Body of pancreas (tissue), 4 donors: ENCODE measurements at regions not wholly inside any gene's neighbourhood (a gene's known extent, or its start where the extent isn't known, plus 50 kb on each side); places are given as distances from the start of the nearest gene placed in this dataset.

Source experiments
- ATAC-seq: fragments of 150-250 bp; one replicate; pipeline ENCODE4 v1.9.1; 2016
- DNase-seq, 4 donors: peaks; one replicate each; pipeline ENCODE4 v3.0.0-alpha.2; 2019
- H3K27ac ChIP-seq, 4 donors: fragments of 200-600 bp; sonication (generic); 1 replicate in 3 of 4; 2 replicates in 1 of 4; pipeline versions ENCODE4 v1.5.1 to v1.6.1; 2016 to 2019; ENCODE audit warnings: mild to moderate bottlenecking in 1 of 4, mixed read lengths in 1 of 4, moderate library complexity in 1 of 4
- H3K27me3 ChIP-seq, 2 donors: fragments of 200-600 bp; sonication (generic); one replicate each; pipeline ENCODE4 v1.6.0; 2016; ENCODE audit warnings: mild to moderate bottlenecking in 1 of 2
- H3K36me3 ChIP-seq, 2 donors: fragments of 200-600 bp; sonication (generic); replicated peaks in 1 of 2; 2 replicates each; pipeline ENCODE4 v1.5.1; 2016; ENCODE audit warnings: low read depth in 2 of 2; ENCODE audit not compliant: insufficient read depth in 1 of 2
- H3K4me1 ChIP-seq: fragments of 200-600 bp; sonication (generic); one replicate; pipeline ENCODE4 v1.6.0; 2016
- H3K4me3 ChIP-seq, 2 donors: fragments of 200-600 bp; sonication (generic); 1 replicate in 1 of 2; 2 replicates in 1 of 2; pipeline ENCODE4 v1.5.1; 2016 to 2019
- H3K9me3 ChIP-seq, 3 donors: fragments of 200-600 bp; sonication (generic); 1 replicate in 2 of 3; 2 replicates in 1 of 3; pipeline ENCODE4 v1.5.1; 2016
- CTCF ChIP-seq, 7 experiments: fragments of 450-650 bp in 4 of 7; fragments of 200-600 bp in 3 of 7; sonication (generic) in 3 of 7; IDR thresholded peaks; one replicate each; pipeline ENCODE4 v1.5.1; 2016 to 2019; ENCODE audit warnings: antibody characterized with exemption in 7 of 7
- POLR2A ChIP-seq, 3 donors: fragments of 450-650 bp; IDR thresholded peaks; one replicate each; pipeline ENCODE4 v1.6.1; 2016; ENCODE audit warnings: antibody characterized with exemption in 3 of 3, mild to moderate bottlenecking in 2 of 3
- WGBS, 2 donors: methylation state at CpG; one replicate each; pipeline ENCODE4 v1.1.5; 2017; 5-methylcytosine and 5-hydroxymethylcytosine counted together
- intact Hi-C: fragments of 100-400 bp; cut with DNase I; formaldehyde crosslinking; loops from one replicate; pipeline ENCODE4 v1.15.1; 2023

- no peak overlapping the region for H3K4me3 ChIP-seq
- no peak overlapping the region for H3K27ac ChIP-seq
- H3K4me1 ChIP-seq = no peaks in the 10 kb centered on the region
- H3K36me3 ChIP-seq = no peaks in the 10 kb centered on the region
- no peaks in the 10 kb centered on the region for H3K9me3 ChIP-seq
- WGBS, 2 donors = 47 to 61% methylated on average over 7 of the region's 7 CpGs
- DNase-seq (no peak), ATAC-seq (no peak)
- TF ChIP-seq CTCF (IDR thresholded peaks at IDR 0.05) (no peak), POLR2A (IDR thresholded peaks at IDR 0.05) (no peak)
- intact Hi-C loops = no loop called here
- peaks cover 0 to 3% of the 10 kb centered on the region in 2 donors for H3K27me3 ChIP-seq
Measured at GRCh38 chr16:54548281-54548680, 261.7 kb upstream of the IRX3 start.

- WGBS, 2 donors = 65 to 67% methylated on average over 4 of the region's 4 CpGs
- peaks cover 0 to 3% of the 10 kb centered on the region in 2 donors for H3K27me3 ChIP-seq
- no peak for DNase-seq
- H3K27ac ChIP-seq = no peak overlapping the region
- no peaks in the 10 kb centered on the region for H3K4me1 ChIP-seq
- H3K36me3 ChIP-seq = no peaks in the 10 kb centered on the region
- no peak overlapping the region for H3K4me3 ChIP-seq
- TF ChIP-seq POLR2A (IDR thresholded peaks at IDR 0.05) = no peak
- TF ChIP-seq CTCF (IDR thresholded peaks at IDR 0.05) = no peak
- no peaks in the 10 kb centered on the region for H3K9me3 ChIP-seq
- ATAC-seq = no peak
- intact Hi-C loops = no loop called here
Measured at GRCh38 chr16:54547052-54547451, 260.5 kb upstream of the IRX3 start.

GRCh38 chr16:54546521-54546920 is 259.9 kb upstream of the IRX3 start:
- intact Hi-C loops = no loop called here
- 4 to 15% methylated on average over 5 of the region's 5 CpGs for WGBS, 2 donors
- ATAC-seq = no peak

GRCh38 chr16:54545854-54546511 is 259.4 kb upstream of the IRX3 start:
- ATAC-seq (no peak), DNase-seq (no peak)
- Histone ChIP-seq H3K4me1 (peaks cover 2% of the 10 kb centered on the region), H3K27me3 (peaks cover 0 to 3% of the 10 kb centered on the region in 2 donors), H3K9me3 (no peaks in the 10 kb centered on the region), H3K4me3 (no peak overlapping the region), H3K36me3 (no peaks in the 10 kb centered on the region), H3K27ac (no peak overlapping the region)
- TF ChIP-seq CTCF (IDR thresholded peaks at IDR 0.05) (no peak), POLR2A (IDR thresholded peaks at IDR 0.05) (no peak)
- intact Hi-C loops = no loop called here
- 13 to 19% methylated on average over 14 of the region's 14 CpGs for WGBS, 2 donors

More at GRCh38 chr16:54546521-54546920, 259.9 kb upstream of the IRX3 start:
- no peaks in the 10 kb centered on the region for H3K36me3 ChIP-seq
- DNase-seq = no peak
- TF ChIP-seq POLR2A (IDR thresholded peaks at IDR 0.05) (no peak), CTCF (IDR thresholded peaks at IDR 0.05) (no peak)
- no peak overlapping the region for H3K4me3 ChIP-seq
- no peaks in the 10 kb centered on the region for H3K4me1 ChIP-seq
- no peaks in the 10 kb centered on the region for H3K9me3 ChIP-seq
- H3K27ac ChIP-seq = no peak overlapping the region
- peaks cover 0 to 3% of the 10 kb centered on the region in 2 donors for H3K27me3 ChIP-seq

GRCh38 chr16:54544553-54545180 is 258.1 kb upstream of the IRX3 start:
- no peak for ATAC-seq
- 57 to 58% methylated on average over 7 of the region's 7 CpGs for WGBS, 2 donors
- H3K9me3 ChIP-seq = no peaks in the 10 kb centered on the region

More at GRCh38 chr16:54544553-54545180, 258.1 kb upstream of the IRX3 start:
- intact Hi-C loops = no loop called here
- Histone ChIP-seq H3K27ac (no peak overlapping the region), H3K4me3 (no peak overlapping the region), H3K4me1 (peaks cover 8% of the 10 kb centered on the region), H3K36me3 (no peaks in the 10 kb centered on the region), H3K27me3 (peaks cover 0 to 3% of the 10 kb centered on the region in 2 donors)
- no peak for DNase-seq
- no peak for TF ChIP-seq POLR2A (IDR thresholded peaks at IDR 0.05)
- TF ChIP-seq CTCF (IDR thresholded peaks at IDR 0.05) = no peak
